GM12878 (cell line): ENCODE measurements at regions not wholly inside any gene's neighbourhood (a gene's known extent, or its start where the extent isn't known, plus 50 kb on each side); places are given as distances from the start of the nearest gene placed in this dataset.

Source experiments
- ATAC-seq: fragments of 200-7000 bp; cut with Tn5 transposase; 3 replicates; pipeline ENCODE4 v1.9.1; 2020; ENCODE audit warnings: mild to moderate bottlenecking, moderate library complexity
- BruUV-seq: library from RNA; stranded (reverse); fragments of 400-500 nt; replicated peaks from 2 replicates; lab custom pipeline; 2021; lab: Mats Ljungman, UMichigan
- CTCF ChIA-PET: fragments of 300-600 bp; sonication (Branson Sonifier 250); formaldehyde crosslinking; extraction: SDS; loops from one replicate; lab custom pipeline; 2021; ENCODE audit warnings: inconsistent platforms; lab: Yijun Ruan, JAX
- POLR2A ChIA-PET: fragments of 350-600 bp; formaldehyde crosslinking; extraction: SDS; loops from one replicate; lab custom pipeline; 2021; ENCODE audit warnings: inconsistent platforms; lab: Charles Lee
- RAD21 ChIA-PET: fragments of 300-600 bp; sonication (Branson Sonifier 250); formaldehyde crosslinking; loops from one replicate; lab custom pipeline; 2023; ENCODE audit warnings: antibody characterized with exemption; ENCODE audit not compliant: unreplicated experiment; lab: Charles Lee
- SMC1A ChIA-PET: fragments of 300-600 bp; sonication (Branson Sonifier 250); formaldehyde crosslinking; loops from one replicate; lab custom pipeline; 2023; ENCODE audit not compliant: unreplicated experiment, uncharacterized antibody; lab: Charles Lee
- DNase-seq: peaks from one replicate; pipeline ENCODE4 v3.0.0-alpha.2; 2011; ENCODE audit warnings: low read depth, low spot score
- FAIRE-seq: peaks from 3 replicates; lab custom pipeline; 2011; peaks lifted over from hg19 to GRCh38; lab: Jason Lieb, UNC
- H2AFZ ChIP-seq: 2 replicates; pipeline ENCODE4 v1.6.0; 2011; ENCODE audit warnings: low read depth, low read length, control low read depth; ENCODE audit not compliant: control insufficient read depth
- H3K27ac ChIP-seq: 2 replicates; pipeline ENCODE4 v1.5.1; 2011; ENCODE audit warnings: control low read depth; ENCODE audit not compliant: control insufficient read depth, insufficient read depth
- H3K27me3 ChIP-seq, 2 experiments: replicated peaks in 1 of 2; 2 replicates each; pipeline versions ENCODE4 v1.6.0 to v1.6.1; 2011; ENCODE audit warnings: low read length in 1 of 2; ENCODE audit not compliant: control insufficient read depth in 2 of 2, insufficient read depth in 2 of 2
- H3K36me3 ChIP-seq, 2 experiments: 2 replicates each; pipeline ENCODE4 v1.5.1; 2011; ENCODE audit warnings: low read length in 1 of 2; ENCODE audit not compliant: control insufficient read depth in 2 of 2, insufficient read depth in 2 of 2
- H3K4me1 ChIP-seq: 2 replicates; pipeline ENCODE4 v1.6.1; 2011; ENCODE audit warnings: mild to moderate bottlenecking, low read length, moderate library complexity, mixed read lengths; ENCODE audit not compliant: control insufficient read depth, insufficient read depth
- H3K4me2 ChIP-seq: 2 replicates; pipeline ENCODE4 v1.6.0; 2011; ENCODE audit warnings: control low read depth; ENCODE audit not compliant: control insufficient read depth, insufficient read depth
- H3K4me3 ChIP-seq: fragments of 200-600 bp; sonication (generic); 2 replicates; pipeline ENCODE4 v1.5.1; 2016
- H3K79me2 ChIP-seq: 2 replicates; pipeline ENCODE4 v1.6.0; 2011; ENCODE audit warnings: low read length; ENCODE audit not compliant: control insufficient read depth, insufficient read depth
- H3K9ac ChIP-seq: 2 replicates; pipeline ENCODE4 v1.8.0; 2011; ENCODE audit warnings: low read length, control low read depth, mixed read lengths; ENCODE audit not compliant: control insufficient read depth, insufficient read depth
- H3K9me3 ChIP-seq: replicated peaks from 3 replicates; pipeline ENCODE4 v1.5.1; 2011; ENCODE audit warnings: mild to moderate bottlenecking, low read length; ENCODE audit not compliant: control insufficient read depth, insufficient read depth
- H4K20me1 ChIP-seq: 2 replicates; pipeline ENCODE4 v1.6.0; 2011; ENCODE audit not compliant: control insufficient read depth, insufficient read depth
- CREB1 ChIP-seq: IDR thresholded peaks from 2 replicates; pipeline ENCODE4 v1.6.1; 2012; ENCODE audit warnings: low read depth, mild to moderate bottlenecking, inconsistent platforms
- EGR1 ChIP-seq, 2 experiments: IDR thresholded peaks; 1 replicate in 1 of 2; 2 replicates in 1 of 2; pipeline ENCODE4 v1.6.1; 2011 to 2012; ENCODE audit warnings: low read depth in 2 of 2, low read length in 2 of 2, borderline replicate concordance in 1 of 2, mild to moderate bottlenecking in 1 of 2, moderate library complexity in 1 of 2
- RB1 ChIP-seq: fragments of 450-650 bp; formaldehyde crosslinking; IDR thresholded peaks from 2 replicates; pipeline ENCODE4 v1.6.1; 2017; ENCODE audit warnings: mild to moderate bottlenecking, borderline replicate concordance
- RELA ChIP-seq: fragments of 450-650 bp; IDR thresholded peaks from 2 replicates; pipeline ENCODE4 v1.8.0; 2014; ENCODE audit warnings: borderline replicate concordance; ENCODE audit not compliant: partially characterized antibody
- SRF ChIP-seq, 2 experiments: IDR thresholded peaks; 2 replicates each; pipeline ENCODE4 v1.6.1; 2011; ENCODE audit warnings: low read depth in 2 of 2, low read length in 2 of 2, mild to moderate bottlenecking in 1 of 2, moderate library complexity in 1 of 2
- ZNF217 ChIP-seq: fragments of 450-650 bp; IDR thresholded peaks from 2 replicates; pipeline ENCODE4 v1.6.1; 2017; ENCODE audit warnings: antibody characterized with exemption, mild to moderate bottlenecking
- ZNF274 ChIP-seq: IDR thresholded peaks from one replicate; pipeline ENCODE4 v1.8.0; 2011; ENCODE audit not compliant: insufficient read length, insufficient read depth
- WGBS: methylation state at CpG from one replicate; pipeline ENCODE4 v1.1.6; 2016; ENCODE audit warnings: low lambda C conversion rate; ENCODE audit not compliant: insufficient replicate concordance, insufficient coverage; ENCODE audit errors: missing lambda C conversion rate; 5-methylcytosine and 5-hydroxymethylcytosine counted together
- in situ Hi-C: fragments of 300-500 bp; cut with MboI; formaldehyde crosslinking; loops from 9 replicates; pipeline ENCODE4 v1.14.3; 2018; ENCODE audit warnings: mixed read lengths
- intact Hi-C: fragments of 100-400 bp; cut with micrococcal nuclease; formaldehyde crosslinking; loops from one replicate; pipeline ENCODE4 v1.14.2; 2022; ENCODE audit not compliant: unreplicated experiment
- TF ChIP-seq, protein P1 (sequence below): fragments of 450-650 bp; formaldehyde crosslinking; IDR thresholded peaks from 2 replicates; pipeline ENCODE4 v1.5.0; 2022; ENCODE audit warnings: mild to moderate bottlenecking, missing genetic modification characterization
- TF ChIP-seq, protein P2 (sequence below), 3 experiments: IDR thresholded peaks in 2 of 3; conservative IDR thresholded peaks in 1 of 3; 2 replicates each; pipeline ENCODE4 v1.5.1; 2011; ENCODE audit warnings: low read depth in 3 of 3, low read length in 3 of 3, mild to moderate bottlenecking in 3 of 3, control low read depth in 2 of 3, moderate library complexity in 2 of 3, inconsistent platforms in 1 of 3, mixed read lengths in 1 of 3; ENCODE audit not compliant: control insufficient read depth in 2 of 3, insufficient read depth in 1 of 3; ENCODE audit errors: extremely low read depth in 1 of 3
- TF ChIP-seq, protein P3 (sequence below): IDR thresholded peaks from 2 replicates; pipeline ENCODE4 v1.6.1; 2012; ENCODE audit warnings: improper control_type of control experiment, low read depth, low read length; ENCODE audit not compliant: insufficient replicate concordance

DNA sequence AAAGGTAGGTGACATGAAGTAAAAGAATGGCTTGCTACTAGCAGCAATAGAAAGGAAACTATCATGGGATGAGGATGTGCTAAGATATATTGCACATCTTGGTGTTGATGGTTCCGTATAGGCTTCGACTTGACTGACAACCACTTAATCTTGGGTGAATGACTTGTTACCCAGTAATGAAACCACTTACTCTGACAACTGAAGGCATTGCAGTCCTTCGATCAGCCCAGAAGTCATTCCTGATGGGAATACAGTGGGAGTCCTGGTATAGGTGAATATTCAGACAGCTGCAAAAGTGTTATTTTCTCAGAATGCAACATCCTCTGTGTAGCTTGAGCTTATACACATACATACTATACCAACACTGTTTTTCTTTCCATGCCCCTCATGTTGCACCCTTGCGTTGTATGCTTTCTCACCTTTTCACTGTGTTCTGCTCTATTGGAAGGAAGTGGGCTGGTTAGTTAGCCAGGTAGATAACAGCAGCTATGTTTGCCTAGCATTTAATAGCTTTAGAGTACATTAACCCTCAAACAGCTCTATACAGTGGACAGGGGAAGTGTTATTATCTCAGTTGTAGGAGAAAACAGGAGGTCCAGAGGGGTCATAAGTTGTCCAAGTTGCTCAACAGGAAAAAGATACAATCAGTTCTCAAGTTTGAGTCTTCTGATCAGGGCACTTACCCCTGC, 376.5 kb downstream of the MFSD1 start:
- no peak overlapping the region for H2AFZ ChIP-seq
- no peak overlapping the region for H3K9ac ChIP-seq
- no peaks in the 10 kb centered on the region for H3K79me2 ChIP-seq
- no TSS peak for BruUV-seq
- intact Hi-C loops (no loop called here), in situ Hi-C loops (no loop called here)
- ATAC-seq = no peak
- WGBS = 36% methylated on average over 4 of the region's 4 CpGs
- H4K20me1 ChIP-seq = no peaks in the 10 kb centered on the region
- no peak overlapping the region for H3K27ac ChIP-seq
- no peak for FAIRE-seq
- ChIA-PET POLR2A (no interaction called here), RAD21 (no interaction called here), CTCF (no interaction called here), SMC1A (no interaction called here)
- H3K9me3 ChIP-seq = no peaks in the 10 kb centered on the region
- H3K27me3 ChIP-seq = no peaks in the 10 kb centered on the region
- no peaks in the 10 kb centered on the region for H3K36me3 ChIP-seq
- no peaks in the 10 kb centered on the region for H3K4me1 ChIP-seq
- H3K4me3 ChIP-seq = no peak overlapping the region
- H3K4me2 ChIP-seq = no peak overlapping the region
- DNase-seq = no peak
- TF ChIP-seq ZNF217 = no peak
- TF ChIP-seq RELA = no peak
- TF ChIP-seq, protein P1, sequence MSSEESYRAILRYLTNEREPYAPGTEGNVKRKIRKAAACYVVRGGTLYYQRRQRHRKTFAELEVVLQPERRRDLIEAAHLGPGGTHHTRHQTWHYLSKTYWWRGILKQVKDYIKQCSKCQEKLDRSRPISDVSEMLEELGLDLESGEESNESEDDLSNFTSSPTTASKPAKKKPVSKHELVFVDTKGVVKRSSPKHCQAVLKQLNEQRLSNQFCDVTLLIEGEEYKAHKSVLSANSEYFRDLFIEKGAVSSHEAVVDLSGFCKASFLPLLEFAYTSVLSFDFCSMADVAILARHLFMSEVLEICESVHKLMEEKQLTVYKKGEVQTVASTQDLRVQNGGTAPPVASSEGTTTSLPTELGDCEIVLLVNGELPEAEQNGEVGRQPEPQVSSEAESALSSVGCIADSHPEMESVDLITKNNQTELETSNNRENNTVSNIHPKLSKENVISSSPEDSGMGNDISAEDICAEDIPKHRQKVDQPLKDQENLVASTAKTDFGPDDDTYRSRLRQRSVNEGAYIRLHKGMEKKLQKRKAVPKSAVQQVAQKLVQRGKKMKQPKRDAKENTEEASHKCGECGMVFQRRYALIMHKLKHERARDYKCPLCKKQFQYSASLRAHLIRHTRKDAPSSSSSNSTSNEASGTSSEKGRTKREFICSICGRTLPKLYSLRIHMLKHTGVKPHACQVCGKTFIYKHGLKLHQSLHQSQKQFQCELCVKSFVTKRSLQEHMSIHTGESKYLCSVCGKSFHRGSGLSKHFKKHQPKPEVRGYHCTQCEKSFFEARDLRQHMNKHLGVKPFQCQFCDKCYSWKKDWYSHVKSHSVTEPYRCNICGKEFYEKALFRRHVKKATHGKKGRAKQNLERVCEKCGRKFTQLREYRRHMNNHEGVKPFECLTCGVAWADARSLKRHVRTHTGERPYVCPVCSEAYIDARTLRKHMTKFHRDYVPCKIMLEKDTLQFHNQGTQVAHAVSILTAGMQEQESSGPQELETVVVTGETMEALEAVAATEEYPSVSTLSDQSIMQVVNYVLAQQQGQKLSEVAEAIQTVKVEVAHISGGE (CRISPR knock-in tag) = no peak
- no peak for TF ChIP-seq ZNF274
- TF ChIP-seq, protein P2, sequence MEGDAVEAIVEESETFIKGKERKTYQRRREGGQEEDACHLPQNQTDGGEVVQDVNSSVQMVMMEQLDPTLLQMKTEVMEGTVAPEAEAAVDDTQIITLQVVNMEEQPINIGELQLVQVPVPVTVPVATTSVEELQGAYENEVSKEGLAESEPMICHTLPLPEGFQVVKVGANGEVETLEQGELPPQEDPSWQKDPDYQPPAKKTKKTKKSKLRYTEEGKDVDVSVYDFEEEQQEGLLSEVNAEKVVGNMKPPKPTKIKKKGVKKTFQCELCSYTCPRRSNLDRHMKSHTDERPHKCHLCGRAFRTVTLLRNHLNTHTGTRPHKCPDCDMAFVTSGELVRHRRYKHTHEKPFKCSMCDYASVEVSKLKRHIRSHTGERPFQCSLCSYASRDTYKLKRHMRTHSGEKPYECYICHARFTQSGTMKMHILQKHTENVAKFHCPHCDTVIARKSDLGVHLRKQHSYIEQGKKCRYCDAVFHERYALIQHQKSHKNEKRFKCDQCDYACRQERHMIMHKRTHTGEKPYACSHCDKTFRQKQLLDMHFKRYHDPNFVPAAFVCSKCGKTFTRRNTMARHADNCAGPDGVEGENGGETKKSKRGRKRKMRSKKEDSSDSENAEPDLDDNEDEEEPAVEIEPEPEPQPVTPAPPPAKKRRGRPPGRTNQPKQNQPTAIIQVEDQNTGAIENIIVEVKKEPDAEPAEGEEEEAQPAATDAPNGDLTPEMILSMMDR (IDR thresholded peaks at IDR 0.05 in 2 of 3, conservative IDR thresholded peaks at IDR 0.05 in 1 of 3; ENCODE audit: control insufficient read depth in 2 of 3, extremely low read depth in 1 of 3, insufficient read depth in 1 of 3, low read depth in 3 of 3, low read length in 3 of 3) = no peak
- TF ChIP-seq EGR1 (IDR thresholded peaks at IDR 0.05; ENCODE audit: borderline replicate concordance in 1 of 2, low read depth in 2 of 2, low read length in 2 of 2) = no peak
- no peak for TF ChIP-seq SRF (IDR thresholded peaks at IDR 0.05; ENCODE audit: low read depth in 2 of 2, low read length in 2 of 2)
- TF ChIP-seq, protein P3, sequence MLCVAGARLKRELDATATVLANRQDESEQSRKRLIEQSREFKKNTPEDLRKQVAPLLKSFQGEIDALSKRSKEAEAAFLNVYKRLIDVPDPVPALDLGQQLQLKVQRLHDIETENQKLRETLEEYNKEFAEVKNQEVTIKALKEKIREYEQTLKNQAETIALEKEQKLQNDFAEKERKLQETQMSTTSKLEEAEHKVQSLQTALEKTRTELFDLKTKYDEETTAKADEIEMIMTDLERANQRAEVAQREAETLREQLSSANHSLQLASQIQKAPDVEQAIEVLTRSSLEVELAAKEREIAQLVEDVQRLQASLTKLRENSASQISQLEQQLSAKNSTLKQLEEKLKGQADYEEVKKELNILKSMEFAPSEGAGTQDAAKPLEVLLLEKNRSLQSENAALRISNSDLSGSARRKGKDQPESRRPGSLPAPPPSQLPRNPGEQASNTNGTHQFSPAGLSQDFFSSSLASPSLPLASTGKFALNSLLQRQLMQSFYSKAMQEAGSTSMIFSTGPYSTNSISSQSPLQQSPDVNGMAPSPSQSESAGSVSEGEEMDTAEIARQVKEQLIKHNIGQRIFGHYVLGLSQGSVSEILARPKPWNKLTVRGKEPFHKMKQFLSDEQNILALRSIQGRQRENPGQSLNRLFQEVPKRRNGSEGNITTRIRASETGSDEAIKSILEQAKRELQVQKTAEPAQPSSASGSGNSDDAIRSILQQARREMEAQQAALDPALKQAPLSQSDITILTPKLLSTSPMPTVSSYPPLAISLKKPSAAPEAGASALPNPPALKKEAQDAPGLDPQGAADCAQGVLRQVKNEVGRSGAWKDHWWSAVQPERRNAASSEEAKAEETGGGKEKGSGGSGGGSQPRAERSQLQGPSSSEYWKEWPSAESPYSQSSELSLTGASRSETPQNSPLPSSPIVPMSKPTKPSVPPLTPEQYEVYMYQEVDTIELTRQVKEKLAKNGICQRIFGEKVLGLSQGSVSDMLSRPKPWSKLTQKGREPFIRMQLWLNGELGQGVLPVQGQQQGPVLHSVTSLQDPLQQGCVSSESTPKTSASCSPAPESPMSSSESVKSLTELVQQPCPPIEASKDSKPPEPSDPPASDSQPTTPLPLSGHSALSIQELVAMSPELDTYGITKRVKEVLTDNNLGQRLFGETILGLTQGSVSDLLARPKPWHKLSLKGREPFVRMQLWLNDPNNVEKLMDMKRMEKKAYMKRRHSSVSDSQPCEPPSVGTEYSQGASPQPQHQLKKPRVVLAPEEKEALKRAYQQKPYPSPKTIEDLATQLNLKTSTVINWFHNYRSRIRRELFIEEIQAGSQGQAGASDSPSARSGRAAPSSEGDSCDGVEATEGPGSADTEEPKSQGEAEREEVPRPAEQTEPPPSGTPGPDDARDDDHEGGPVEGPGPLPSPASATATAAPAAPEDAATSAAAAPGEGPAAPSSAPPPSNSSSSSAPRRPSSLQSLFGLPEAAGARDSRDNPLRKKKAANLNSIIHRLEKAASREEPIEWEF = no peak
- TF ChIP-seq RB1 = no peak
- TF ChIP-seq CREB1 = no peak
